Hematopoietic multipotent progenitor cell treated with erythropoietin and hydrocortisone succinate and interleukin-3 and kit ligand, for 17 days (in vitro differentiated cells): ENCODE measurements at regions not wholly inside any gene's neighbourhood (a gene's known extent, or its start where the extent isn't known, plus 50 kb on each side); places are given as distances from the start of the nearest gene placed in this dataset.

Experiments used
- DNase-seq: peaks from one replicate; pipeline ENCODE4 v3.0.0-alpha.2; 2015; ENCODE audit warnings: low spot score

- DNase-seq: no peak
These were observed 970.5 kb upstream of the SLC35B3 start for GRCh38 chr6:9405825-9406224.

GRCh38 chr6:9405369-9405768 lies 970.0 kb upstream of the SLC35B3 start:
- DNase-seq: no peak

GRCh38 chr6:9404351-9405146 lies 969.2 kb upstream of the SLC35B3 start:
- DNase-seq: no peak

GRCh38 chr6:9403736-9404135 lies 968.4 kb upstream of the SLC35B3 start:
- no peak for DNase-seq

- no peak for DNase-seq
These were observed 966.6 kb upstream of the SLC35B3 start for GRCh38 chr6:9401960-9402359.

- DNase-seq: no peak
These were observed 964.6 kb upstream of the SLC35B3 start for GRCh38 chr6:9399916-9400315.

- DNase-seq: no peak
These were observed 963.5 kb upstream of the SLC35B3 start for GRCh38 chr6:9398767-9399373.

- no peak for DNase-seq
These were observed 962.9 kb upstream of the SLC35B3 start for GRCh38 chr6:9398071-9398766.

- DNase-seq: no peak
These were observed 953.3 kb upstream of the SLC35B3 start for GRCh38 chr6:9388596-9388995.

- no peak for DNase-seq
These were observed 945.2 kb upstream of the SLC35B3 start for GRCh38 chr6:9380568-9380967.

GRCh38 chr6:9373308-9373707 lies 938.0 kb upstream of the SLC35B3 start:
- no peak for DNase-seq

GRCh38 chr6:9370480-9370879 lies 935.1 kb upstream of the SLC35B3 start:
- no peak for DNase-seq

- DNase-seq: no peak
These were observed 930.0 kb upstream of the SLC35B3 start for GRCh38 chr6:9365378-9365777.

GRCh38 chr6:9361749-9362148 lies 926.4 kb upstream of the SLC35B3 start:
- no peak for DNase-seq

- DNase-seq: no peak
These were observed 925.5 kb upstream of the SLC35B3 start for GRCh38 chr6:9360881-9361280.

GRCh38 chr6:9347608-9348007 lies 912.3 kb upstream of the SLC35B3 start:
- DNase-seq: no peak

- no peak for DNase-seq
These were observed 911.6 kb upstream of the SLC35B3 start for GRCh38 chr6:9346923-9347322.

GRCh38 chr6:9335431-9335830 lies 900.1 kb upstream of the SLC35B3 start:
- DNase-seq: no peak

GRCh38 chr6:9334979-9335378 lies 899.6 kb upstream of the SLC35B3 start:
- DNase-seq: no peak

- no peak for DNase-seq
These were observed 897.0 kb upstream of the SLC35B3 start for GRCh38 chr6:9332241-9332780.

- DNase-seq: no peak
These were observed 881.5 kb upstream of the SLC35B3 start for GRCh38 chr6:9316831-9317230.

- no peak for DNase-seq
These were observed 880.8 kb upstream of the SLC35B3 start for GRCh38 chr6:9315966-9316650.
